HG02885 (cell line): ENCODE measurements at regions not wholly inside any gene's neighbourhood (a gene's known extent, or its start where the extent isn't known, plus 50 kb on each side); places are given as distances from the start of the nearest gene placed in this dataset.
"Not testable (repeated sequence)": the region's sequence is repeated elsewhere in the genome, so short reads cannot be mapped to it uniquely, and the experiment has no call there.

ENCODE experiments used
- ATAC-seq: cut with Tn5 transposase; IDR thresholded peaks from one replicate; pipeline ENCODE4 v1.9.1; 2021; ENCODE audit warnings: mild to moderate bottlenecking; ENCODE audit not compliant: unreplicated experiment, poor library complexity

DNA sequence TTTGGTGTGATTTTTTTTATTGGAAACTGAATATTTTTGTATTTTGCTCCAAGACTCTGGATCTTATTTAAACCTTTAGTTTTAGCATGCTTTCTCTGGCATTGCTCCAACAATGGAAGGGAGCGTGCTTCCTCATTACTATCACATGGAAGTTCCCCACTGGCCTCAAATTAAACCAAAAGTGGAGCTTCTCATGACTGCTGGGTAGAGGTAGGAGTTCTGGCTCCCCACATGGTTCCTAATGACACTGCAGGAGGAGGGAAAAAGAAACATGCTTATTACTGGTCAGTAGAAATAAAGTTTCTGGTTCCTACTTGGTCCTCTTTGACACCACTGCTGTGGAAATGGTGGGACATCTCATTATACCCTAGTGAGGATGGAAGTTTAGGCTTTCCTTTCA is 310.5 kb downstream of the PTGER3 start:
- ATAC-seq = no peak

DNA sequence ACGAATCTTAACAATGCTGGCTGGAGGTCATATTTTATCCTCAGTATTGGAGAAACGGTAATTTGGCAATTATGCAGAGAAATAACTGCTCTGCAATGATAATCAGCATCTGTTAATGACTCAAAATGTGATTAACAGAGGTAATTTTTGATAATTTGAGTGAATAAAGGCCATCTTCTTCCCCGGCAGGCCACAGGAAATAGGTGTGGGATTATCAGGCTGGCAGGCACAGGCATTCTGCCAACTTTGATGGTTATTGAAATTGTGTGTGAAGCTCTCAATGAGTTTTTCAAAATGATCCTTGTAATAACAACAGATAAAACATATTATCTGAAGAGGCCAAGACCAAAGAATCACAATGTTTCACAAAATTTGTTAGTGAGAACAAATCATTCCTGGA is 309.0 kb downstream of the PTGER3 start:
- ATAC-seq = no peak

DNA sequence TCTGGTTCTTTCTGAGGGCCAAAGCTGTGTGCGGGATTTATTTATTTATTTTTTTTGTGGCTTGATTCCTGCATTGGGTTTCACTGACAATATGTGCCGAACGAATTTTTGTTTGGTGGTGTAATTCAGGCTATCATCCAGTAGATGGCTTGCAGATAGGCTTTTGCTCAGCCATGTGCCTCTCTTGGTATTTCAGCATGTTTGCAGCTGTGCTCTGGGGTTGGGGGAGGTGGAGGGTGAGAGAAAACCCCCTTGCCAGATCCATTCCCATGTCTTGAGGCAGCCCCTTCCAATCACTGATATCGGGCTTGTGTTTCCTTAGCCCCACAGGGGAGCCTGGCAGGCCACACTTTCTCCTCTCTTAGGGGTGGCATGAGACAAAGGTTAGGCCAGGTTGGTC is 302.4 kb downstream of the PTGER3 start:
- ATAC-seq = no peak

DNA sequence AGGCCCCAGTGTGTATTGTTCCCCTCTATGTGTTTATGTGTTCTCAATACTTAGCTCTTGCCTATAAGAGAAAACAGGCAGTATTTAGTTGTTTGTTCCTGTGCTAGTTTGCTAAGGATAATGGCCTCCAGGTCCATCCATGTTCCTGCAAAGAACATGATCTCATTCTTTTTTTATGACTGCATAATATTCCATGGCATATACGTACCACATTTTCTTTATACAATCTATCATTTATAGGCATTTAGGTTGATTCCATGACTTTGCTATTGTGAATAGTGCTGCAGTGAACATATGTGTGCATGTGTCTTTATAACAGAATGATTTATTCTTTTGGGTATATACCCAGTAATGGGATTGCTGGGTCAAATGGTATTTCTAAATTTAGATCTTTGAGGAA is 301.6 kb downstream of the PTGER3 start:
- ATAC-seq = not testable (repeated sequence)

DNA sequence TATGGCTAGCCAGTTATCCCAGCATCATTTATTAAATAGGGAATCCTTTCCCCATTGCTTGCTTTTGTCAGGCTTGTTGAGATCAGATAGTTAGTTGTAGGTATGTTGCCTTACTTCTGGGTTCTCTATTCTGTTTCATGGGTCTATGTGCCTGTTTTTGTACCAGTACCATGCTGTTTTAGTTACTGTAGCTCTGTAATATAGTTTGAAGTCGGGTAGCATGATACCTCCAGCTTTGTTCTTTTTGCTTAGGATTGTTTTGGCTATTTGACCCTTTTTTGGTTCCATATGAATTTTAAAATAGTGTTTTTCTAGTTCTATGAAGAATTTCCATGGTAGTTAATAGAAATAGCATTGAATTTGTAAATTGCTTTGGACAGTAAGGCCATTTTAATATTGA is 300.5 kb downstream of the PTGER3 start:
- not testable (repeated sequence) for ATAC-seq

DNA sequence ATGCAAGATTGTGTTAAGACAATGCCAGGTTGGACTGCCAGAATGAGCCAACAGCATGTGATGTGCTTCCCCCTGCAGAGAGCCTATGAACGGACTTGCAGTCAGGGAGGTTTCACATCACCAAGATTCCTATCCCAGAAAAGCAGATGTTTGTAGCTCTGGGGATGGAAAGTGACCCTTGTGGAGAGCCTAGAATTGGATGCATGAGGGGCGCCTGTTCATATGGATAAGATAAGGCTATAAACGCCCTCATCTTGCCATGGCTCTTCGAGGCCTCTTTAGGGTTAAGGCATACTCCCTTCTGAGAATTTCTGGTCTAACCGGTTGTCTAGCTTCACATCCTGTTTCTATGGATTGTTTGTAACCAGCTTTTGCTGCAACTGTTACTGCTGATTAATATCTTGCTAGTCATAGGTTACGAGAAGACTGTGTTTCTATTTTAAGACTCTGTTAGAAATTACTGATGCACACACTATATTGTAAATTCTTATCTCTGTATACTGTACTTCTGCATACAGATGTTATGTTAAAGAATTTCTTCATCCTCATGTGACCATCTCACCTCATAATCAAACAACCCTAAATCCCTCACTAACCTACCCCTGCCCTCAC is 295.8 kb downstream of the PTGER3 start:
- not testable (repeated sequence) for ATAC-seq

DNA sequence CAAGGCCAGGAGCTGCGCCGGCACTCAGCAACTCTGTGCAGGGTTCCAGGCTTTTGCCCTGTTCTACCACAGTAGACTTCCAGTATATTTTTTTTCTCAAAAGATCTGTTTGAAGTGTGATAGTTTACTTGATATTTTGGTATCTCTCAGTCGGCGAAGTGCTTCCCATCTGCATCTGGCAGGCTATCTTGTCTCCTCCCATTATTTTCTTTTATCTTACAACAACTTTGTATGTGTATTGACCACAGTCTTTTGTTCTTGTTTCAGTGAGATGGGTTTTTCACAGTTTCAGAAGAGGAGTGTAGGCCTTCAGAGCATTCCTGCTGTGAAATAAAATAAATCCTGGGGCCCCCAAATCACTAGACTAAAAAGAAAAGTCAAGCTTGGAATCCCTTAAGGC is 292.9 kb downstream of the PTGER3 start:
- no peak for ATAC-seq

DNA sequence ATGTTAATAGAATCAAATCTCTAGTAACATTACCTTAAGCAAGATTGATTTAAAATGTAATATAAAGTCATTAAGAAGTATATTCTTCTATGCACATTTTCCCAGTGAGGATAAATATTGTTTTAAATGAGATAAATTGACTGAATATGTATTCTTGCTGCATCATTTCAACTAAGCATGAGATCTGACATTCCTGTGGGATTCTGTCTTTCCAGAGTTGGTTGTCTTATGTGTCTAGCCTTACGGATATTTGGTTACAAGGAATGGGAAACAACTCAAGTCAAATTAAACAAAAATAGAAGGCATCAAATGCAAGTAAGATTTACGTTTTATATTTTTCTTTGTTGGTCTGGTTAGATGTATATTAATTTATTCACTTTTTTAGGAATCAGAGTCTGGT is 287.5 kb downstream of the PTGER3 start:
- no peak for ATAC-seq

DNA sequence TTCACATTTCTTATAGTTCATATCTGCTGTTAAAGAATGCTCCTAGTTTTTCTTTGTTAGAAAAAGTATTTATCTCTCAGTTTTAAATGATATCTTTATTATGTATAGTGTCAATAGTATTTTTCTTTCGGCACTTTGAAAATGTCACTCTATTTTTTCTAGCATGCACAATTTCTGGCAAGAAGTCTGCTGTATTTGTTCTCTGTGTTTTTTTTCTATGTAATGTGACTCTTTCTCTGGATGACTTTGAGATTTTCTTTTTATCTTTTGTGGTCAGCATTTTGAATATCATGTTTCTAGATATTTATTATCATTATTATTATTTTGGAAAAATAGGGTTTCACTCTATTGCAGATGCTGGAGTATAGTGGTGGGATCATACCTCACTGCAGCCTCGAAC is 285.2 kb downstream of the PTGER3 start:
- no peak for ATAC-seq

DNA sequence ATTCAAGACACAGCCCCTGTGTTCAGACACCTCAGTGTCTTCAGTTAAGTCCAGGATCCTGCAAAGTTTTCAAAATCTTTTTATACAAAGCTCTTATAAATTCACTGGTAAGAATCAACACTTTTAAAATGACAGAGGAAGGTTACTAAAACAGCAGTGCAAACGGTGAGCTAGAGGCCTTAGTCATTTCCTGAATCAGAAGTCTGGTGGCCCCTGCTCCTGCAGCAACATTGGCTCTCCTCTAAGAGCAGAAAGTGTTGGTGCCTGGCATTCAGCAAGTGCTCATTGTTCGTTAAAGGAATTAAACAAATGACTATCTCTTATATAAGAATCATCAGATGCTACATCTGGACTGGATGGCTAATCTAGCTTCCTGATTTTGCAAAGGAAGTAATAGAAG is 282.9 kb downstream of the PTGER3 start:
- no peak for ATAC-seq

DNA sequence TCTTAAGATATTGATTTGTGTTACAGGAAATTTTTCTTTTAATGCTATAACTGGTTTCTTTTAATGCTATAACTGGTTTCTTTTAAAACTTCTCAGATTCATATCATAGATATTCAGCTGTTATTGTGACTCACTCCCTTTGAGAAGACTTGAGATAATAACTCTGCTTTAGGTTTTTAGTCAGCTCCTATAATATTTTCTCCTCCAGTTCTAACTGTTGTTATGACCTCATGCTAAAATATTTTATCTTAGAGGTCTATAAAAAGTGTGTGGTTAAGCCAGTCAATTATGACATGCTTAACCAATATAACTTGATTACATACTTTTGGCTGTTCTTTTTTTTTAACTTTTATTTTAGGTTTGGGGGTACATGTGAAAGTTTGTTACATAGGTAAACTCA is 280.2 kb downstream of the PTGER3 start:
- no peak for ATAC-seq

DNA sequence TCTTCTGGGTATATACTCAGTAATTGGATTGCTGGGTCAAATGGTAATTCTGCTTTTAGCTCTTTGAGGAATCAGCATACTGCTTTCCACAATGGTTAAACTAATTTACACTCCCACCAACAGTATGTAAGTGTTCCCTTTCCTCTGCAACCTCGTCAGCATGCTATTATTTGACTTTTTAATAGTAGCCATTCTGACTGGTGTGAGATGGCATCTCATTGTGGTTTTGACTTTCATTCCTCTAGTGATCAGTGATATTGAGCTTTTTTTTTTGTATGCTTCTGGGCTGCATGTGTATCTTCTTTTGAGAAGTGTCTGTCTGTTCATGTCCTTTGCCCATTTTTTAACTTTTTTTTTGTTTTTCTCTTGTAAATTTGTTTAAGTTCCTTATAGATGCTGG is 279.4 kb downstream of the PTGER3 start:
- no peak for ATAC-seq

DNA sequence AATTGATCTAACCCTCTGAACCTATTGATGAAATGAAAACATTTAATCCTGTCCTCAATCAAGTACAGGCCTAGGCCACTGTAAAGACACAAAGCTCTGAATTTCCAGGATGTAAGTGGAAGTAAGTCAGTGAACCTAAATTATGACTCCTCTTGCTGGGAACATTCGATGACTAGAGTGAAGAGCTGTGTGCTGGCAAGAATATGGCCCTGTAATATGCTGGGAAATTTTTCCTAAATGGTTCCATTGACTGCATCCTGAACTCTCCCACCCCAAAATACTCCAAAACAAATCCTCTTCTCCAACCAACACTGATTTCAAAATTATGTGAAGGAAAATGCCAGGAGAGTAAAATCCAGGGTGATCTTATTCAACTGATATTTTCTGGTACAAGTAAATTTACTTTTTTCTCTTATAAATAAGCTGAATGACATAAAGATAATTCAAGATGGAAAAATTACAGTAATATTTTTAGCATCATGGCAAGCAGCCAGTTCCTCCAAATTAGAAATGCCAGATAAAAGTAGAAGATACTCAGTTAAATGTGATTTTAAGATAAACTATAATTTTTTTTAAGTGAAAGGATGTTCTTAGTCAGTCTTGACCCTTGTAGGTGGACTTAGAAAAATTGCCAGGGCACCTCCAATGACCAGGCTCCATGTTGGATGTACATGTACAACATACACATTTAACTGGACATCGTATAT is 269.4 kb downstream of the PTGER3 start:
- no peak for ATAC-seq

DNA sequence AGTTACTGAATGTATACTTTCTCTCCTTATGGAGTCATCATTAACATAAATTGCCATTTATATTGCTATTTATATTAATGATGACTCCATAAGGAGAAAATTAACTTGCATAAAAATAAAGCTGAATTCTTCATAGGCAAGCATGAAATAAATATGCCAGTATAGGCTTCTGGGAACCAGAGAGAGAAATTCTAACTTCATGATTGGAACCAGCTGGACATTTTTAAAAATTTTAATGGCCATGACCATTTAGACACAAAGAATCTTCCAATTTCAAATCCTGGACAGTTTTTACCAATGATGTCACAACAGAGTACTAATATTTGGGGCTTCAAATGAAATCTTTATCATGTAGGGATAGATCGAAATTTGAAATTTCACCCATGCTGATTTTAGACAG is 268.7 kb downstream of the PTGER3 start:
- no peak for ATAC-seq

DNA sequence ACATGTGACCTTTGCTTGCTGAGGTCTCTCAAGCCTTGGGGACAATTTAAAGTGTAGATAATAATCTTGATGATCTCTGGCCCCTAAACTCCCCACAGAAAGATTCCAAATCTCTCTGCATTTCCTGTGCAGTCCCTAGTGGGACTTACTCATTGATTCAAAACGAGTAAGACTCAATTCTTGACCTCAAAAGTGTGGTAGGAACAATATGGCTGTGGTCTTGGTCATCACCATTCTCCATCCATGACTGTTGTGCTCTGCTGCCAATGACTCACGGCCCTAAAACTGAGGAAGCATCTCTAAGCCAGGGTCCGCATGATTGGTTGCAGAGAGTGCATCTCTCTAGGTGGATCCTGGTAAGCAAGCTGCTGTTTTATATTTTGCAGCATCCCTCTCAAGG is 268.0 kb downstream of the PTGER3 start:
- no peak for ATAC-seq

DNA sequence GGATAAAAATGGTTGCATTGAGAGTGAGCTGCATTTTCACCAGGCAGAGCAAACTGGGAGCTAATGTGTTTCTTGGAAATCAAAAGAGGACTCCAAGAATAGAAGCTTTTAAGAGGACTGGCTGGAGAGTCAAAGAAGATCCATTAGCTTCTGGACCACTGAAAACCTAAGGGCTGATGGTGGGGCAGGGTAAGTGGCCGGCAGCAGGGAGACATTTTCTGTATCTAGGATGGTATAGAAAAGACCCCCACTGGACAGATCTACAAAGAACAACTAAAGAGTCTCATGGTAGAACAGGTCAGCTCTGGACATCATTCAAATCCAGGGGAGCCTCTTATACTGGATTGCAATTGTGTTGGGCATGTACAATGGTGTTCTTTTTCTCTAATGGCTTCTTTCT is 262.3 kb downstream of the PTGER3 start:
- no peak for ATAC-seq

DNA sequence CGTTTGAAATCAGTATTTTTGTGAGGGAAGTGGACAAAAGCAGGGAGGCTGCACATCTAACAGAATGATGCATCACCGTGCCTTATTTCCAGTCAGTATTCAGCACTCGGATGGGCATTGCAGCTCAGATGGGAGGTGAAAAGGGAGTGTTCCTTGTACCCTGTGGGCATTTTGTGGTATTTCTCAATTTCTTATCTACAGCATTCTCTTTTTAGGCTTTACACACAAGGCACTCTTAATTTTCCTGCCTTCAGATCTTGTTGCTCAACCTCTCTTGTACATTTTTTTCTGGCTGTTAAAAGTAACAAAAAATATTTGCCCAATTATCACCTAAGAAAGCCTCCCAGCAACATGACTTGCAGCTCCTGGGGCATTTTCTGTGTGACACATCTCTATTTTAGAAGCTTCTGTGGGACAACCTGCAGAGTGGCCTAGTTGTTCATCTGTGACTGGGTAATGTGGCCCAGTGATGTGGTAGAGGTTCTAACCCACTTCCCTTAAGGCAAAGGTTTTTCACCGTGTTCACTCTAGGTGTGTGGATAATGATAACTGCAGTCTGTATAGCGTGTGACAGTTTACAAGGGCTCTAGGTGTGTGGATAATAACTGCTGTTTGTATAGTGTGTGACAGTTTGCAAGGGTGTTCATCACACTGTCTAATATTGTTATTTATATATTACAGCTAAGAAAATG is 257.2 kb downstream of the PTGER3 start:
- no peak for ATAC-seq

DNA sequence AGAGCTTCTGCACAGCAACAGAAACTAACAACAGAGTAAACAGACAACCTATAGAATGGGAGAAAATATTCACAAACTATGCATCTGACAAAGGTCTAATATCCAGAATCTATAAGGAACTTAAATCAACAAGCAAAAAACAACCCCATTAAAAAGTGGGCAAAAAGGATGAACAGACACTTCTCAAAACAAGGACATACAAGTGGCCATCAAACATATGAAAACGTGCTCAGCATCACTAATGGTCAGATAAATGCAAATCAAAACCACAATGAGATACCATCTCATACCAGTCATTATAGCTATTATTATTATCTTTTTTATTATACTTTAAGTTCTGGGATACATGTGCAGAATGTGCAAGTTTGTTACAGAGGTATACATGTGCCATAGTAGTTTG is 252.6 kb downstream of the PTGER3 start:
- ATAC-seq = not testable (repeated sequence)

DNA sequence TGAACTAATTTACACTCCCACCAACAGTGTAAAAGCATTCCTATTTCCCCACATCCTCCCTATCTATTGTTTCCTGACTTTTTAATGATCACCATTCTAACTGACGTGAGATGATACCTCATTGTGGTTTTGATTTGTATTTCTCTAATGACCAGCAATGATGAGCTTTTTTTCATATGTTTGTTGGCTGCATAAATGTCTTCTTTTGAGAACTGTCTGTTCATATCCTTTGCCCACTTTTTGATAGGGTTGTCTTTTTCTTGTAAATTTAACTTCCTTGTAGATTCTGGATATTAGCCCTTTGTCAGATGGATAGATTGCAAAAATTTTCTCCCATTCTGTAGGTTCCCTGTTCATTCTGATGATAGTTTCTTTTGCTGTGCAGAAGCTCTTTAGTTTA is 251.3 kb downstream of the PTGER3 start:
- not testable (repeated sequence) for ATAC-seq

DNA sequence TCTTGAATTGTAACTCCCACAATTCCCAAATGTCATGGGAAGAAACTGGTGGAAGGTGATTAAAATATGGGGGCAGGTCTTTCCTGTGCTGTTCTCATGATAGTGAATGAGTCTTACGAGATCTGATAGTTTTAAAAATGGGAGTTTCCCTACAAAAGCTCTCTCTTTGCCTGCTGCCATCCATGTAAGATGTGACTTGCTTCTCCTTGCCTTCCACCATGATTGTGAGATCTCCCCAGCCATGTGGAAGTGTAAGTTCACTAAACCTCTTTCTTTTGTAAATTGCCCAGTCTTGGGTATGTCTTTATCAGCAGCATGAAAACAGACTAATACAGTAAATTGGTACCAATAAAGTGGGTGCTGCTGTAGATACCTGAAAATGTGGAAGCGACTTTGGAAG is 245.0 kb downstream of the PTGER3 start:
- ATAC-seq = not testable (repeated sequence)

DNA sequence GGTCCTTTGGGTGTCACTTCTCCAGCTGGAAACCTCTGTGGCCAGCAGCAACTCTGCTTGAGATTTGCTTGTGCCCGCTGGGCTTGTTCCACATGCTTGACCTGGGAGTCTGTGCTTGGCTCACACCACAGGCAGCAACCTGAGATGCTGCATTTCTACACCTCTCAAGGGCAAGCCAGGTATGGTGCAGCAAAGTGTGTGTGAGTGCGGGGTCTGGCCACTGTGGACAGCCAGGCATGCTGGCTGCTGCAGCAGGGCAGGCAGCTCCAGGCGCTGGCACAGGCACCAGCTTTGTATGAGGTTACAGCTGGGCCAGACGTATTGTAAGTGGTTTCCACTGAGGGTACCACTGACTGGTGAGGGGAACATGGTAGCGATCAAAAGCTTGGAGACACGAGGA is 242.0 kb downstream of the PTGER3 start:
- no peak for ATAC-seq
